ENCODE measurements at regions not wholly inside any gene's neighbourhood (a gene's known extent, or its start where the extent isn't known, plus 50 kb on each side); places are given as distances from the start of the nearest gene placed in this dataset.

DNA sequence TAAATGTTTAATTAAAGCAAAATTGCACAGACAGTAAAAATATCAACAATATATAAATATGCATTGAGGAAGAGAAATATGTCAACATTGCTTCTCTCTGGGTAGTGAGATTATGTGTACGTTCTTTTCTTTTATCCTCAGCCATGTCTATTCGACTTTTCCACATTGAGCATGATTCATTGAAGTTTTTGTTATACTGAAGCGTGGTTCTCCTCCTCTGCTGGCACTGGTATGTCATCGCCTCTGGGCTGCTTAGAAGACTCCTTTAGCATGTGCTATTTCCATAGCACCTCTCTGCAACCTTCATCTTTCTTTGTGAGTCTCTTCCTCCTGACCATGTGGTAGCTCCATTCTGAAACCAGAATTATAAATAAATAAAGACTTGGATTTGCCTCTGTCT lies 65.8 kb upstream of the AKAP13 start:
- TF ChIP-seq ZNF556 (CRISPR knock-in tag; IDR thresholded peaks at IDR 0.05; ENCODE audit: borderline replicate concordance), result no peak
- no peak for TF ChIP-seq STAG1 (CRISPR knock-in tag; IDR thresholded peaks at IDR 0.05)
- TF ChIP-seq RAD21 (CRISPR knock-in tag; IDR thresholded peaks at IDR 0.05), result no peak
- no peak for TF ChIP-seq TAF1 (CRISPR knock-in tag; IDR thresholded peaks at IDR 0.05)
- TF ChIP-seq ZNF282 (IDR thresholded peaks at IDR 0.05; ENCODE audit: partially characterized antibody), result no peak
- TF ChIP-seq EP300 (IDR thresholded peaks at IDR 0.05; ENCODE audit: low read depth in 2 of 2, low read length in 2 of 2), result no peak
- TF ChIP-seq EP300 (CRISPR knock-in tag; IDR thresholded peaks at IDR 0.05; ENCODE audit: borderline replicate concordance), result no peak
- no peak for TF ChIP-seq POLR2A (IDR thresholded peaks at IDR 0.05; ENCODE audit: insufficient read depth in 1 of 2, low read depth in 2 of 2, low read length in 2 of 2)
- no peak for TF ChIP-seq MTF2 (CRISPR knock-in tag; IDR thresholded peaks at IDR 0.05; ENCODE audit: borderline replicate concordance)
- no peak for TF ChIP-seq POGZ (CRISPR knock-in tag; IDR thresholded peaks at IDR 0.05)
- TF ChIP-seq RELA (CRISPR knock-in tag; IDR thresholded peaks at IDR 0.05), result no peak
- TF ChIP-seq, protein P1, sequence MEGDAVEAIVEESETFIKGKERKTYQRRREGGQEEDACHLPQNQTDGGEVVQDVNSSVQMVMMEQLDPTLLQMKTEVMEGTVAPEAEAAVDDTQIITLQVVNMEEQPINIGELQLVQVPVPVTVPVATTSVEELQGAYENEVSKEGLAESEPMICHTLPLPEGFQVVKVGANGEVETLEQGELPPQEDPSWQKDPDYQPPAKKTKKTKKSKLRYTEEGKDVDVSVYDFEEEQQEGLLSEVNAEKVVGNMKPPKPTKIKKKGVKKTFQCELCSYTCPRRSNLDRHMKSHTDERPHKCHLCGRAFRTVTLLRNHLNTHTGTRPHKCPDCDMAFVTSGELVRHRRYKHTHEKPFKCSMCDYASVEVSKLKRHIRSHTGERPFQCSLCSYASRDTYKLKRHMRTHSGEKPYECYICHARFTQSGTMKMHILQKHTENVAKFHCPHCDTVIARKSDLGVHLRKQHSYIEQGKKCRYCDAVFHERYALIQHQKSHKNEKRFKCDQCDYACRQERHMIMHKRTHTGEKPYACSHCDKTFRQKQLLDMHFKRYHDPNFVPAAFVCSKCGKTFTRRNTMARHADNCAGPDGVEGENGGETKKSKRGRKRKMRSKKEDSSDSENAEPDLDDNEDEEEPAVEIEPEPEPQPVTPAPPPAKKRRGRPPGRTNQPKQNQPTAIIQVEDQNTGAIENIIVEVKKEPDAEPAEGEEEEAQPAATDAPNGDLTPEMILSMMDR (CRISPR knock-in tag; IDR thresholded peaks at IDR 0.05), result no peak
